ENCODE measurements at regions not wholly inside any gene's neighbourhood (a gene's known extent, or its start where the extent isn't known, plus 50 kb on each side); places are given as distances from the start of the nearest gene placed in this dataset.

DNA sequence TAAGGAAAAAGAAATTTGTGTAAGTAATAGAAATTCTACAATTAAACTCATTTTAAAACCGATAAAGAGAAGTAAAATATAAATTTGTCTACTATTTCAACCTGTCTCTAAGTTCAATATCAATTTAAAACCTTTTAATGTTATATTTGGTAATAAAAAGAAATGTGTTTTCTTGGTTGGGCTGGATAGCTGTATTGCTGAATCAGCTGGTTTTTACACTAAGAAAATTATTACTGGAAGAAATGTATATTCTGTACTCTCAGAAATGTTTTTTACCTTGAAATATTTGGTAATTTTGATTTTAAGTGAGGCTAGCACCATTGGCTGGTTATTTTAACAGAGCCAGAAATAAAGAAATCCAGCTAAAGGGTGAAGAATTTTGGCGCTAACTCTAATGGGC, 87.1 kb upstream of the CNTNAP4 start:
- ChIA-PET POLR2A (no interaction called here), CTCF (no interaction called here)
- TF ChIP-seq ZFP36 (IDR thresholded peaks at IDR 0.05; ENCODE audit: borderline replicate concordance, partially characterized antibody) (no peak), HOXA7 (CRISPR knock-in tag; IDR thresholded peaks at IDR 0.05) (no peak), RFX5 (IDR thresholded peaks at IDR 0.05) (no peak), CEBPB (IDR thresholded peaks at IDR 0.05) (no peak), MAFK (IDR thresholded peaks at IDR 0.05; ENCODE audit: partially characterized antibody) (peak; percentile 78), FOXS1 (CRISPR knock-in tag; IDR thresholded peaks at IDR 0.05) (no peak)
- ATAC-seq (no peak), DNase-seq (ENCODE audit: low read depth in 1 of 2, low spot score in 1 of 2) (no peak), FAIRE-seq (no peak)
- no peak overlapping the region for H3K27ac ChIP-seq
- H3K4me2 ChIP-seq = no peak overlapping the region
- H3K9me3 ChIP-seq = no peaks in the 10 kb centered on the region
- no peak overlapping the region for H3K4me3 ChIP-seq
- 37% methylated on average over 2 of the region's 2 CpGs for WGBS (ENCODE audit: missing lambda C conversion rate)
- no peaks in the 10 kb centered on the region for H3K4me1 ChIP-seq

DNA sequence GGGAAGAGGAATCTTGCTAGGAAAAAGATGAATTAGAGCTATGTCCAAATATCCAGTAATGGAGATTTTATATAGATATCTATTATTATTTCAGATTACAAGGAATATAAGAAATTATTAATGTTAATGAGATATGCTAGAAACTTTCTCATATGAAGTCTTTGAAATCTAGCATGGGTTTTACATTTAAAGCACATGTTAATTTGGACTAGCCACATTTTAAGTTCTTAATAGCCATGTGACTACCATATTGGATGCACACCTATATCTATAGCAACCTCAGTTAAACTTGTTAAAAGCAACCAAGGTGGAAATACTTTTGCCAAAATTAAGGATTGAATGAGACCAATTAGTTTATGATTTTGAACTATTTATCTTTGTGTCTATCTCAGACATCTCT, 86.7 kb upstream of the CNTNAP4 start:
- no peak for TF ChIP-seq KDM1A (IDR thresholded peaks at IDR 0.05; ENCODE audit: low read depth)
- Histone ChIP-seq H3K9me3 (no peaks in the 10 kb centered on the region), H3K27ac (no peak overlapping the region), H3K4me2 (no peak overlapping the region), H3K4me3 (no peak overlapping the region), H3K4me1 (no peaks in the 10 kb centered on the region)
- ChIA-PET CTCF (no interaction called here), POLR2A (no interaction called here)
- FAIRE-seq (no peak), DNase-seq (ENCODE audit: low read depth in 1 of 2, low spot score in 1 of 2) (no peak), ATAC-seq (no peak)

DNA sequence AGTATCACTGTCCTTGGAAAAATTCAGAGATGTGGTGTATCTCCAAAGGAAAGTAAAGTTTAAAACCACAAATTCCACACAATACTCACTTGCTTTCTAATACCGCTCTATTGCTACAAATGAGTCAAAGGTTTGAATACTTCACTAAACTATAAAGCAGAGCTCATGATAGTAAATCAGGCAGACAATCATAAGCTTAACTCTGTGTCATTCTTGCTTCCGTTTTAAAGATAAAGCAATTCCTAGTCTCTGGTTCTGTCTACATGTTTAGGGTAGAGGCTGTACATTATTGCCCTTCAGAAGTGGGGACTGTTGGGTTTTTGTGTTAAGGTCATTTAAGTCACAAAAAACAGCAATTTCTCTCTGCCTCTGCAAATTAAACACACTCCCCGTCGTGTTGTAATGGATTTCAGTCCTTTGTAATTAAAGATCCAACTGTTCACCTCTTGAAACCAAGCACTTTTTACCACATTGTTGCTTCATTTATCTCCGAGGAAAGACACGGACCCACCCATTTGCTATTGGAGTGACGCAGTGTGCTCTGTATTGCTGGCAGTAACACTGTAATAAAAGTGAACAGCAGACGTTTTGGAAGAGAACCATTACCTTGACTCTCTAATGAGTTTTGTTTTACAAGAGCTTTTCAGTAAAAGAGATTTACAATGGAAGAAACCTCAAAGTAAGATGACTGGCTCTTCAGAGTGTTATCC, 83.1 kb upstream of the CNTNAP4 start:
- POLR2A ChIA-PET = no interaction called here
- Histone ChIP-seq H3K27ac (no peak overlapping the region), H3K9me3 (no peaks in the 10 kb centered on the region), H3K4me2 (no peak overlapping the region), H3K4me3 (no peak overlapping the region), H3K4me1 (no peaks in the 10 kb centered on the region)
- WGBS (ENCODE audit: missing lambda C conversion rate) = 14% methylated on average over 8 of the region's 8 CpGs
- no peak for TF ChIP-seq EP300 (IDR thresholded peaks at IDR 0.05)
- TF ChIP-seq KDM1A (IDR thresholded peaks at IDR 0.05; ENCODE audit: low read depth) = no peak
- no peak for TF ChIP-seq SREBF2 (IDR thresholded peaks at IDR 0.05)
- no peak for TF ChIP-seq FOSL2 (IDR thresholded peaks at IDR 0.05)
- no peak for TF ChIP-seq FOSL2 (CRISPR knock-in tag; IDR thresholded peaks at IDR 0.05)
- no peak for TF ChIP-seq PHF8 (IDR thresholded peaks at IDR 0.05; ENCODE audit: borderline replicate concordance, low read depth)
- TF ChIP-seq SMC3 (IDR thresholded peaks at IDR 0.05) = no peak
- TF ChIP-seq KDM5A (IDR thresholded peaks at IDR 0.05) = no peak
- no peak for TF ChIP-seq RNF2 (IDR thresholded peaks at IDR 0.05; ENCODE audit: borderline replicate concordance, low read depth)
- no peak for TF ChIP-seq BHLHE40 (IDR thresholded peaks at IDR 0.05; ENCODE audit: low read depth, low read length)
- no peak for TF ChIP-seq EHF (CRISPR knock-in tag; IDR thresholded peaks at IDR 0.05)
- TF ChIP-seq MAFK (IDR thresholded peaks at IDR 0.05; ENCODE audit: partially characterized antibody) = no peak
- no peak for TF ChIP-seq RCOR1 (IDR thresholded peaks at IDR 0.05; ENCODE audit: low read depth, low read length)
- no peak for TF ChIP-seq RARB (CRISPR knock-in tag; IDR thresholded peaks at IDR 0.05)
- TF ChIP-seq USF2 (IDR thresholded peaks at IDR 0.05) = no peak
- no peak for TF ChIP-seq NR3C1 (IDR thresholded peaks at IDR 0.05)
- TF ChIP-seq TFCP2L1 (CRISPR knock-in tag; IDR thresholded peaks at IDR 0.05) = no peak
- TF ChIP-seq CEBPB (IDR thresholded peaks at IDR 0.05) = no peak
- no peak for TF ChIP-seq NFE2L2 (conservative IDR thresholded peaks at IDR 0.05; ENCODE audit: low read length)
- no peak for TF ChIP-seq FOSB (CRISPR knock-in tag; IDR thresholded peaks at IDR 0.05)
- CTCF ChIA-PET = no interaction called here
- DNase-seq (ENCODE audit: low read depth in 1 of 2, low spot score in 1 of 2) (no peak), FAIRE-seq (no peak), ATAC-seq (no peak)

GRCh38 chr16:76194616-76195015, 82.6 kb upstream of the CNTNAP4 start:
- DNase-seq (ENCODE audit: low read depth in 1 of 2, low spot score in 1 of 2) (no peak), FAIRE-seq (no peak), ATAC-seq (no peak)
- H3K4me3 ChIP-seq = no peak overlapping the region
- H3K4me2 ChIP-seq = no peak overlapping the region
- CTCF ChIA-PET = no interaction called here
- POLR2A ChIA-PET = no interaction called here
- no peaks in the 10 kb centered on the region for H3K9me3 ChIP-seq
- TF ChIP-seq TP53 (CRISPR knock-in tag; IDR thresholded peaks at IDR 0.05) = no peak
- no peak for TF ChIP-seq FOSB (CRISPR knock-in tag; IDR thresholded peaks at IDR 0.05)
- no peak for TF ChIP-seq CEBPB (IDR thresholded peaks at IDR 0.05)
- TF ChIP-seq ATOH8 (CRISPR knock-in tag; IDR thresholded peaks at IDR 0.05; ENCODE audit: low read depth) = no peak
- no peak for TF ChIP-seq RNF2 (IDR thresholded peaks at IDR 0.05; ENCODE audit: borderline replicate concordance, low read depth)
- no peak for TF ChIP-seq JUNB (IDR thresholded peaks at IDR 0.05)
- no peak for TF ChIP-seq EP300 (IDR thresholded peaks at IDR 0.05)
- TF ChIP-seq RAD21 (conservative IDR thresholded peaks at IDR 0.05 in 1 of 2, IDR thresholded peaks at IDR 0.05 in 1 of 2) = no peak
- TF ChIP-seq CHD2 (IDR thresholded peaks at IDR 0.05; ENCODE audit: low read length, partially characterized antibody) = no peak
- H3K4me1 ChIP-seq = no peaks in the 10 kb centered on the region
- 2% methylated on average over 2 of the region's 2 CpGs for WGBS (ENCODE audit: missing lambda C conversion rate)
- no peak overlapping the region for H3K27ac ChIP-seq
